Endodermal cell (in vitro differentiated cells): ENCODE measurements at regions not wholly inside any gene's neighbourhood (a gene's known extent, or its start where the extent isn't known, plus 50 kb on each side); places are given as distances from the start of the nearest gene placed in this dataset.

Experiments used
- DNase-seq: peaks from one replicate; pipeline ENCODE4 v3.0.0-alpha.2; 2017
- H3K27ac ChIP-seq: 2 replicates; pipeline ENCODE4 v1.5.1; 2013; ENCODE audit warnings: mild to moderate bottlenecking, low read depth, low read length, moderate library complexity
- H3K27me3 ChIP-seq: 2 replicates; pipeline ENCODE4 v1.6.1; 2013; ENCODE audit warnings: mild to moderate bottlenecking, low read length, moderate library complexity; ENCODE audit not compliant: insufficient read depth, control insufficient read depth, poor library complexity, severe bottlenecking
- H3K36me3 ChIP-seq: 2 replicates; pipeline ENCODE4 v1.7.0; 2013; ENCODE audit warnings: mild to moderate bottlenecking, low read length, moderate library complexity; ENCODE audit not compliant: control insufficient read depth, insufficient read depth
- H3K4me1 ChIP-seq: one replicate; pipeline ENCODE4 v1.7.0; 2013; ENCODE audit warnings: low read length; ENCODE audit not compliant: control insufficient read depth, insufficient read depth
- H3K4me3 ChIP-seq: 2 replicates; pipeline ENCODE4 v1.5.1; 2013; ENCODE audit warnings: mild to moderate bottlenecking, low read length, moderate library complexity
- H3K9ac ChIP-seq: 2 replicates; pipeline ENCODE4 v1.6.1; 2013; ENCODE audit warnings: mild to moderate bottlenecking, low read length, moderate library complexity; ENCODE audit not compliant: poor library complexity, severe bottlenecking; ENCODE audit errors: extremely low read depth
- H3K9me3 ChIP-seq: 2 replicates; pipeline ENCODE4 v1.6.1; 2013; ENCODE audit warnings: mild to moderate bottlenecking, low read length, moderate library complexity; ENCODE audit not compliant: control insufficient read depth
- H3K27ac Mint-ChIP-seq: 2 replicates; pipeline ENCODE4 v1.8.0; 2020; ENCODE audit warnings: mixed read lengths
- H3K27me3 Mint-ChIP-seq: 2 replicates; pipeline ENCODE4 v1.8.0; 2021; ENCODE audit warnings: mild to moderate bottlenecking, mixed read lengths; ENCODE audit not compliant: insufficient read depth
- H3K36me3 Mint-ChIP-seq: 2 replicates; pipeline ENCODE4 v1.8.0; 2020; ENCODE audit warnings: low read depth, mixed read lengths
- H3K4me1 Mint-ChIP-seq: 2 replicates; pipeline ENCODE4 v1.8.0; 2020; ENCODE audit warnings: mixed read lengths
- H3K4me3 Mint-ChIP-seq: 2 replicates; pipeline ENCODE4 v1.8.0; 2020; ENCODE audit warnings: mild to moderate bottlenecking, moderate library complexity, mixed read lengths
- H3K9me3 Mint-ChIP-seq: 2 replicates; pipeline ENCODE4 v1.8.0; 2020; ENCODE audit warnings: mild to moderate bottlenecking, mixed read lengths
- WGBS, 2 experiments: methylation state at CpG; one replicate each; pipeline versions ENCODE4 v1.1.5 to v1.1.7; 2013; ENCODE audit warnings: missing lambda C conversion rate in 2 of 2, mixed read lengths in 1 of 2; ENCODE audit not compliant: insufficient coverage in 1 of 2, insufficient read length in 1 of 2; 5-methylcytosine and 5-hydroxymethylcytosine counted together
- TF ChIP-seq, protein P1 (sequence below): fragments of 200-600 bp; sonication (generic); conservative IDR thresholded peaks from 2 replicates; pipeline ENCODE4 v1.5.0; 2021; ENCODE audit warnings: antibody characterized with exemption, mild to moderate bottlenecking

DNA sequence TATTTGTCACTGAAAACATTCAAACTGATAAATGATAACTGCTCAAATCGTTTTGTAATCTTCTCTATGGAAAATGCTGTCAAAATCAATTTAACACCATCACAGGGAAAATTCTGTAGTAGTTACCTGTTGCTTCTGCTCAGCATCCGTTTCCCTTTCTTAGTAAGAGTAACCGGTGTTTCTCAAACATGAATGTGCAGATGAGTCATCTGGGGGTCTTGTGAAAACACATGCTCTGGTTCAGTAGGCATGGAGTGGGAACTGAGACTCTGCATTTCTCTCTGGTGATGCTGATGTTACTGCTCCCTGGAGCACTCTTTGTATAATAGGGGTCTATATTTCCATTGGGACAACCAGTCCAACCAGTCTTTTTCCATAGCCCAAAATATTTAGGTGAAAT lies 145.1 kb downstream of the SEMA6D start:
- DNase-seq = no peak
- H3K9ac ChIP-seq = no peak overlapping the region
- peaks cover 11% of the 10 kb centered on the region for H3K9me3 ChIP-seq
- peaks cover 4% of the 10 kb centered on the region for H3K4me1 ChIP-seq
- peaks cover 18% of the 10 kb centered on the region for H3K4me1 Mint-ChIP-seq
- no peaks in the 10 kb centered on the region for H3K36me3 Mint-ChIP-seq
- no peaks in the 10 kb centered on the region for H3K27me3 ChIP-seq
- peaks cover 9% of the 10 kb centered on the region for H3K27me3 Mint-ChIP-seq
- no peaks in the 10 kb centered on the region for H3K36me3 ChIP-seq
- TF ChIP-seq, protein P1, sequence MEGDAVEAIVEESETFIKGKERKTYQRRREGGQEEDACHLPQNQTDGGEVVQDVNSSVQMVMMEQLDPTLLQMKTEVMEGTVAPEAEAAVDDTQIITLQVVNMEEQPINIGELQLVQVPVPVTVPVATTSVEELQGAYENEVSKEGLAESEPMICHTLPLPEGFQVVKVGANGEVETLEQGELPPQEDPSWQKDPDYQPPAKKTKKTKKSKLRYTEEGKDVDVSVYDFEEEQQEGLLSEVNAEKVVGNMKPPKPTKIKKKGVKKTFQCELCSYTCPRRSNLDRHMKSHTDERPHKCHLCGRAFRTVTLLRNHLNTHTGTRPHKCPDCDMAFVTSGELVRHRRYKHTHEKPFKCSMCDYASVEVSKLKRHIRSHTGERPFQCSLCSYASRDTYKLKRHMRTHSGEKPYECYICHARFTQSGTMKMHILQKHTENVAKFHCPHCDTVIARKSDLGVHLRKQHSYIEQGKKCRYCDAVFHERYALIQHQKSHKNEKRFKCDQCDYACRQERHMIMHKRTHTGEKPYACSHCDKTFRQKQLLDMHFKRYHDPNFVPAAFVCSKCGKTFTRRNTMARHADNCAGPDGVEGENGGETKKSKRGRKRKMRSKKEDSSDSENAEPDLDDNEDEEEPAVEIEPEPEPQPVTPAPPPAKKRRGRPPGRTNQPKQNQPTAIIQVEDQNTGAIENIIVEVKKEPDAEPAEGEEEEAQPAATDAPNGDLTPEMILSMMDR = no peak
- H3K4me3 ChIP-seq = no peak overlapping the region
- WGBS, 2 experiments = 96 to 100% methylated on average over 1 to 3 of the region's 3 CpGs
- H3K9me3 Mint-ChIP-seq = peaks cover 15% of the 10 kb centered on the region
- no peak overlapping the region for H3K4me3 Mint-ChIP-seq
- peak overlapping the region; percentile 96 for H3K27ac ChIP-seq
- no peak overlapping the region for H3K27ac Mint-ChIP-seq

DNA sequence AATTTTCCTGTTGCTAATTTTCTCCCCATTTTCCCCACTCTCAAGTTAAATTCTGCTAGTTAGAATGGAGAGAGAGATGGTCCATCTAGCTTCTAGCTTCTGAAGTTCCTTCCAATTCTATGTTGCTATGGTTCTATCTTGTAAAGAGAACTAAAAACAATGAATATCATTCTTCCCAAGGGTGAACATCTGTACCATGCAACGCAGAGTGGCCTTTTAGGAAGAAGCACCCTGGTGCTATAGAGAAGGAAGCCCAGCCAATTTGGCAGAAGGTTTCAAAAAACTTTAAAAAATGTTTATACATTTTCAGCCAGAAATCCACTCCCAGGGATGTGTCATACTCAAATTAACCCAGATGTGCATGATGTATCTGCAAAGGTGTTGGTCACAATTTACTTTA lies 149.1 kb downstream of the SEMA6D start:
- peaks cover 28% of the 10 kb centered on the region for H3K4me1 Mint-ChIP-seq
- H3K36me3 ChIP-seq = no peaks in the 10 kb centered on the region
- peaks cover 2% of the 10 kb centered on the region for H3K36me3 Mint-ChIP-seq
- H3K9me3 ChIP-seq = peaks cover 25% of the 10 kb centered on the region
- no peak overlapping the region for H3K27ac ChIP-seq
- TF ChIP-seq, protein P1 = no peak
- no peaks in the 10 kb centered on the region for H3K27me3 ChIP-seq
- 100% methylated on average over 1 of the region's 1 CpG; no CpG with 5 or more reads in 1 of the 2 experiments for WGBS, 2 experiments
- no peak overlapping the region for H3K9ac ChIP-seq
- H3K27me3 Mint-ChIP-seq = peaks cover 7% of the 10 kb centered on the region
- H3K4me1 ChIP-seq = peaks cover 7% of the 10 kb centered on the region
- H3K4me3 Mint-ChIP-seq = no peak overlapping the region
- no peak for DNase-seq
- H3K9me3 Mint-ChIP-seq = peaks cover 36% of the 10 kb centered on the region
- H3K4me3 ChIP-seq = no peak overlapping the region
- H3K27ac Mint-ChIP-seq = no peak overlapping the region

DNA sequence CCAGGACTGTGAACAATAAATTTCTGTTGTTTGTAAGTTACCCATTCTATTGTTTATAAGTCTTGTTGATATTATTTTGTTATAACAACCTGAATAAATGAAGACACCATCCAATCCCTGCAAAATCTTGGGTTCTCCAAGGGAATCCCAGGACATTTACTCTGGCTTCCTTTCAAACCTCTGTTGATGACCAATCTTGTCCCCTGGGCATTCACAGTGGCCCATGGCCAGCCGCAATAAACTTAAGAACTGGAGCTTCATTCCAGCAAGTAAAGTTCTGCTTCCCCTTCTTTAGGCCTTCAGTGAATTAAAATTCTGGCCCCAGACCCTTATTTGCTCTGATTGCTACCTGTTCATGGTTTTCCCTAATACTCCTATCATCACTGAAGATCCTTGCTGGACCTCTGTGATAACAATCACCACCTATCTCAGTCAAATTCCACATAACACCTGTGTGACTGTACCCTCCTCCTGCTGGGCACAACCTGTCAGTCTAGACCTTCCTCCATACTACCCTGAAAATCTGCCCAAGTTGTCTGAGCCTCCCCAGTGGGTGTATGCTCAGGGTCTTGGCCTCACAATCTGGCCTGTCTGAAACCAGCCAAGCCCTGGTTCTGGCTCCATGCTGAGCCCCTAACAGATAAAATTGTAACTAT lies 153.1 kb downstream of the SEMA6D start:
- Mint-ChIP-seq H3K4me1 (peaks cover 38% of the 10 kb centered on the region), H3K9me3 (peaks cover 29% of the 10 kb centered on the region), H3K27me3 (no peaks in the 10 kb centered on the region), H3K4me3 (no peak overlapping the region), H3K36me3 (peaks cover 2% of the 10 kb centered on the region), H3K27ac (no peak overlapping the region)
- 78 to 100% methylated on average over 1 of the region's 1 CpG for WGBS, 2 experiments
- no peak overlapping the region for H3K27ac ChIP-seq
- H3K9me3 ChIP-seq = peaks cover 20% of the 10 kb centered on the region
- no peak overlapping the region for H3K4me3 ChIP-seq
- DNase-seq = no peak
- no peak overlapping the region for H3K9ac ChIP-seq
- H3K36me3 ChIP-seq = no peaks in the 10 kb centered on the region
- H3K27me3 ChIP-seq = no peaks in the 10 kb centered on the region
- H3K4me1 ChIP-seq = peaks cover 15% of the 10 kb centered on the region
- TF ChIP-seq, protein P1 = no peak
